Osteocyte (in vitro differentiated cells): ENCODE measurements at regions not wholly inside any gene's neighbourhood (a gene's known extent, or its start where the extent isn't known, plus 50 kb on each side); places are given as distances from the start of the nearest gene placed in this dataset.

Source experiments
- DNase-seq: peaks from one replicate; pipeline ENCODE4 v3.0.0; 2021; ENCODE audit warnings: mixed read lengths; ENCODE audit not compliant: unreplicated experiment; ENCODE audit errors: extremely low spot score
- H3K27ac Mint-ChIP-seq: one replicate; pipeline ENCODE4 v1.8.0; 2021; ENCODE audit warnings: mild to moderate bottlenecking, mixed read lengths; ENCODE audit not compliant: unreplicated experiment
- H3K27me3 Mint-ChIP-seq: one replicate; pipeline ENCODE4 v1.8.0; 2021; ENCODE audit warnings: mixed read lengths; ENCODE audit not compliant: unreplicated experiment
- H3K36me3 Mint-ChIP-seq: one replicate; pipeline ENCODE4 v1.8.0; 2021; ENCODE audit warnings: mixed read lengths; ENCODE audit not compliant: unreplicated experiment
- H3K4me1 Mint-ChIP-seq: one replicate; pipeline ENCODE4 v1.8.0; 2021; ENCODE audit warnings: mixed read lengths; ENCODE audit not compliant: unreplicated experiment
- H3K4me3 Mint-ChIP-seq: one replicate; pipeline ENCODE4 v1.8.0; 2021; ENCODE audit warnings: mild to moderate bottlenecking, moderate library complexity, mixed read lengths; ENCODE audit not compliant: unreplicated experiment
- H3K9me3 Mint-ChIP-seq: one replicate; pipeline ENCODE4 v1.8.0; 2021; ENCODE audit warnings: mixed read lengths; ENCODE audit not compliant: unreplicated experiment
- CTCF ChIP-seq: fragments of 200-600 bp; sonication (generic); IDR thresholded peaks from 2 replicates; pipeline ENCODE4 v1.5.0; 2021; ENCODE audit warnings: antibody characterized with exemption, mild to moderate bottlenecking, moderate library complexity

DNA sequence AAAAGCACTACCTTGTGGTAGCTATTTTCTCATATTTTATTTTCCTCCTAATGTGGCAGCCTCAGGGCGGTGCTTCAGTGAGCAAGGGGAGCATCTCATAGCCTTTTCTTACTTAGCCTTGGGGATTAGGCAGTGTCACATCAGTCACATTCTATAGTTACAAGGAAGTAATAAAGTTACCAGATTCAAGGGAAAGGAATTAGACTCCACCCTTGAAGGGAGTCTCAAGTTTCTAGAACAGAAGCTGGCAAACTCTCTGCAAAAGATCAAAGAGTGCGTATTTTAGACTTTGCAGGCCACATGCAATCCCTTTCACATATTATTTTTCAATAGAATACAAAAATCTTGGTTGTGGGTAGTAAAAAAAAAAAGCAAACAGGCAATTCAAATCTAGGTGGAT lies 350.4 kb downstream of the AMY1C start:
- Mint-ChIP-seq H3K27me3 (peaks cover 7% of the 10 kb centered on the region), H3K4me1 (no peaks in the 10 kb centered on the region), H3K4me3 (no peak overlapping the region), H3K27ac (no peak overlapping the region), H3K36me3 (no peaks in the 10 kb centered on the region), H3K9me3 (no peaks in the 10 kb centered on the region)
- no peak for DNase-seq
- TF ChIP-seq CTCF: no peak

GRCh38 chr1:104105465-104105864 lies 355.8 kb downstream of the AMY1C start:
- H3K4me3 Mint-ChIP-seq: no peak overlapping the region
- peaks cover 4% of the 10 kb centered on the region for H3K27me3 Mint-ChIP-seq
- DNase-seq: no peak
- no peaks in the 10 kb centered on the region for H3K4me1 Mint-ChIP-seq
- H3K27ac Mint-ChIP-seq: no peak overlapping the region
- H3K9me3 Mint-ChIP-seq: no peaks in the 10 kb centered on the region
- no peak for TF ChIP-seq CTCF
- H3K36me3 Mint-ChIP-seq: no peaks in the 10 kb centered on the region

- H3K9me3 Mint-ChIP-seq: no peaks in the 10 kb centered on the region
- H3K36me3 Mint-ChIP-seq: no peaks in the 10 kb centered on the region
- no peak overlapping the region for H3K27ac Mint-ChIP-seq
- no peaks in the 10 kb centered on the region for H3K4me1 Mint-ChIP-seq
- no peak overlapping the region for H3K4me3 Mint-ChIP-seq
- no peak for TF ChIP-seq CTCF
- peaks cover 3% of the 10 kb centered on the region for H3K27me3 Mint-ChIP-seq
- DNase-seq: no peak
These were observed 370.8 kb downstream of the AMY1C start for GRCh38 chr1:104120525-104120924.

DNA sequence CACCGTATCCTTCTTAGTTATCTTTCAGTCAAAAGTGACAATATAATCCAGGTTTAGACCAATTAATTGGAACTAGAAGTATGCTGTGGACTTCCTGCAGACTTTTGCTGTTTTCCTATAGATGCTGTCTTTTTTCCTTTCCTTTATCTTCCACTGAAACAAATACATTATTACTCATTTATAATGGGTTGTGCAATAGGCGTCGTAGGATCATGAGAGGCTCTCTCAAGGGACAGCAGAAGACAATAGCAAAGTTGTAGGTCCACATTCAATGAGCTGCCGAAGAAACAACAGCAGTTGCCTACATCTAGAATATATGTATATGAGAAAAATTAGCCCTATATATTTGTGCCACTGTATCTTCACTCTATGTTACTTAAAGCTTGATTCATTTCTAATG lies 371.6 kb downstream of the AMY1C start:
- peaks cover 3% of the 10 kb centered on the region for H3K27me3 Mint-ChIP-seq
- H3K4me3 Mint-ChIP-seq: no peak overlapping the region
- no peaks in the 10 kb centered on the region for H3K9me3 Mint-ChIP-seq
- H3K27ac Mint-ChIP-seq: no peak overlapping the region
- TF ChIP-seq CTCF: no peak
- H3K4me1 Mint-ChIP-seq: no peaks in the 10 kb centered on the region
- no peak for DNase-seq
- no peaks in the 10 kb centered on the region for H3K36me3 Mint-ChIP-seq

- H3K4me3 Mint-ChIP-seq: no peak overlapping the region
- TF ChIP-seq CTCF: no peak
- no peaks in the 10 kb centered on the region for H3K9me3 Mint-ChIP-seq
- no peaks in the 10 kb centered on the region for H3K4me1 Mint-ChIP-seq
- H3K36me3 Mint-ChIP-seq: no peaks in the 10 kb centered on the region
- DNase-seq: no peak
- H3K27me3 Mint-ChIP-seq: peaks cover 3% of the 10 kb centered on the region
- no peak overlapping the region for H3K27ac Mint-ChIP-seq
These were observed 375.6 kb downstream of the AMY1C start for GRCh38 chr1:104125266-104125665.
